Panc1 (cell line): ENCODE measurements at regions not wholly inside any gene's neighbourhood (a gene's known extent, or its start where the extent isn't known, plus 50 kb on each side); places are given as distances from the start of the nearest gene placed in this dataset.

Experiments
- ATAC-seq: fragments of 200-7000 bp; cut with Tn5 transposase; 2 replicates; pipeline ENCODE4 v1.9.1; 2020; ENCODE audit warnings: mild to moderate bottlenecking, moderate library complexity
- BruUV-seq: library from RNA; stranded (reverse); fragments of 400-500 nt; replicated peaks from 2 replicates; lab custom pipeline; 2021; lab: Mats Ljungman, UMichigan
- CTCF ChIA-PET: fragments of 300-600 bp; sonication (Branson Sonifier 250); formaldehyde crosslinking; loops from one replicate; lab custom pipeline; 2022; ENCODE audit warnings: antibody characterized with exemption; lab: Charles Lee
- POLR2A ChIA-PET: fragments of 300-600 bp; sonication (Branson Sonifier 250); formaldehyde crosslinking; loops from one replicate; lab custom pipeline; 2022; ENCODE audit warnings: antibody characterized with exemption; lab: Charles Lee
- DNase-seq: peaks from one replicate; pipeline ENCODE4 v3.0.0-alpha.2; 2010; ENCODE audit warnings: low read depth, low spot score
- H3K27ac ChIP-seq: 2 replicates; pipeline ENCODE4 v1.5.1; 2011; ENCODE audit warnings: mild to moderate bottlenecking, low read length, inconsistent platforms
- H3K27me3 ChIP-seq: fragments of 200-500 bp; sonication (Bioruptor generic); 2 replicates; pipeline ENCODE4 v1.6.0; 2014; ENCODE audit warnings: low read length, inconsistent platforms; ENCODE audit not compliant: control insufficient read depth, insufficient read depth
- H3K36me3 ChIP-seq: fragments of 200-500 bp; sonication (Bioruptor generic); 2 replicates; pipeline ENCODE4 v1.5.1; 2014; ENCODE audit warnings: inconsistent platforms, mild to moderate bottlenecking, low read length, moderate library complexity; ENCODE audit not compliant: control insufficient read depth, insufficient read depth
- H3K4me1 ChIP-seq: 2 replicates; pipeline ENCODE4 v1.5.1; 2011; ENCODE audit warnings: inconsistent platforms, mild to moderate bottlenecking, low read length, moderate library complexity; ENCODE audit not compliant: control insufficient read depth, insufficient read depth
- H3K4me3 ChIP-seq, 2 experiments: 2 replicates each; pipeline ENCODE4 v1.5.1; 2011 to 2012; ENCODE audit warnings: low read depth in 2 of 2, low read length in 2 of 2, mild to moderate bottlenecking in 2 of 2, inconsistent platforms in 1 of 2, moderate library complexity in 1 of 2
- H3K9me3 ChIP-seq: fragments of 200-500 bp; sonication (Bioruptor generic); 2 replicates; pipeline ENCODE4 v1.5.1; 2014; ENCODE audit warnings: low read depth, mild to moderate bottlenecking, inconsistent platforms, low read length, moderate library complexity; ENCODE audit not compliant: control insufficient read depth, insufficient read depth
- POLR2AphosphoS5 ChIP-seq: IDR thresholded peaks from 2 replicates; pipeline ENCODE4 v1.6.1; 2012; ENCODE audit warnings: mild to moderate bottlenecking, low read depth, low read length, moderate library complexity
- SIN3A ChIP-seq: IDR thresholded peaks from 2 replicates; pipeline ENCODE4 v1.6.1; 2012; ENCODE audit warnings: low read depth, mild to moderate bottlenecking, low read length, moderate library complexity, borderline replicate concordance; ENCODE audit not compliant: insufficient read depth
- TCF7L2 ChIP-seq: IDR thresholded peaks from 2 replicates; pipeline ENCODE4 v1.6.1; 2011; ENCODE audit warnings: mild to moderate bottlenecking, low read depth, low read length, inconsistent platforms
- in situ Hi-C: cut with HindIII; loops from 2 replicates; pipeline ENCODE4 v1.10.0; 2016; ENCODE audit warnings: low sequenced_read_pairs, low pct_unique_long_range_greater_than_20kb
- intact Hi-C: fragments of 100-400 bp; cut with micrococcal nuclease; formaldehyde crosslinking; loops from one replicate; pipeline ENCODE4 v1.10.0; 2022; ENCODE audit not compliant: unreplicated experiment
- TF ChIP-seq, protein P1 (sequence below), 2 experiments: IDR thresholded peaks; 2 replicates each; pipeline ENCODE4 v1.6.1; 2011 to 2012; ENCODE audit warnings: low read depth in 2 of 2, control low read depth in 1 of 2, low read length in 1 of 2, mild to moderate bottlenecking in 1 of 2, moderate library complexity in 1 of 2; ENCODE audit not compliant: insufficient read depth in 1 of 2
- TF ChIP-seq, protein P2 (sequence below): fragments of 450-650 bp; IDR thresholded peaks from 2 replicates; pipeline ENCODE4 v1.5.1; 2017; ENCODE audit warnings: mild to moderate bottlenecking

- H3K36me3 ChIP-seq: no peaks in the 10 kb centered on the region
- DNase-seq (no peak), ATAC-seq (no peak)
- ChIA-PET CTCF (no interaction called here), POLR2A (no interaction called here)
- in situ Hi-C loops: no loop called here
- intact Hi-C loops: no loop called here
- H3K27me3 ChIP-seq: no peaks in the 10 kb centered on the region
- H3K4me3 ChIP-seq: no peak overlapping the region
- TF ChIP-seq TCF7L2 (no peak), SIN3A (no peak), POLR2AphosphoS5 (no peak)
- TF ChIP-seq, protein P1, sequence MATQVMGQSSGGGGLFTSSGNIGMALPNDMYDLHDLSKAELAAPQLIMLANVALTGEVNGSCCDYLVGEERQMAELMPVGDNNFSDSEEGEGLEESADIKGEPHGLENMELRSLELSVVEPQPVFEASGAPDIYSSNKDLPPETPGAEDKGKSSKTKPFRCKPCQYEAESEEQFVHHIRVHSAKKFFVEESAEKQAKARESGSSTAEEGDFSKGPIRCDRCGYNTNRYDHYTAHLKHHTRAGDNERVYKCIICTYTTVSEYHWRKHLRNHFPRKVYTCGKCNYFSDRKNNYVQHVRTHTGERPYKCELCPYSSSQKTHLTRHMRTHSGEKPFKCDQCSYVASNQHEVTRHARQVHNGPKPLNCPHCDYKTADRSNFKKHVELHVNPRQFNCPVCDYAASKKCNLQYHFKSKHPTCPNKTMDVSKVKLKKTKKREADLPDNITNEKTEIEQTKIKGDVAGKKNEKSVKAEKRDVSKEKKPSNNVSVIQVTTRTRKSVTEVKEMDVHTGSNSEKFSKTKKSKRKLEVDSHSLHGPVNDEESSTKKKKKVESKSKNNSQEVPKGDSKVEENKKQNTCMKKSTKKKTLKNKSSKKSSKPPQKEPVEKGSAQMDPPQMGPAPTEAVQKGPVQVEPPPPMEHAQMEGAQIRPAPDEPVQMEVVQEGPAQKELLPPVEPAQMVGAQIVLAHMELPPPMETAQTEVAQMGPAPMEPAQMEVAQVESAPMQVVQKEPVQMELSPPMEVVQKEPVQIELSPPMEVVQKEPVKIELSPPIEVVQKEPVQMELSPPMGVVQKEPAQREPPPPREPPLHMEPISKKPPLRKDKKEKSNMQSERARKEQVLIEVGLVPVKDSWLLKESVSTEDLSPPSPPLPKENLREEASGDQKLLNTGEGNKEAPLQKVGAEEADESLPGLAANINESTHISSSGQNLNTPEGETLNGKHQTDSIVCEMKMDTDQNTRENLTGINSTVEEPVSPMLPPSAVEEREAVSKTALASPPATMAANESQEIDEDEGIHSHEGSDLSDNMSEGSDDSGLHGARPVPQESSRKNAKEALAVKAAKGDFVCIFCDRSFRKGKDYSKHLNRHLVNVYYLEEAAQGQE (IDR thresholded peaks at IDR 0.05; ENCODE audit: insufficient read depth in 1 of 2, low read depth in 2 of 2, low read length in 1 of 2): no peak
- TF ChIP-seq, protein P2, sequence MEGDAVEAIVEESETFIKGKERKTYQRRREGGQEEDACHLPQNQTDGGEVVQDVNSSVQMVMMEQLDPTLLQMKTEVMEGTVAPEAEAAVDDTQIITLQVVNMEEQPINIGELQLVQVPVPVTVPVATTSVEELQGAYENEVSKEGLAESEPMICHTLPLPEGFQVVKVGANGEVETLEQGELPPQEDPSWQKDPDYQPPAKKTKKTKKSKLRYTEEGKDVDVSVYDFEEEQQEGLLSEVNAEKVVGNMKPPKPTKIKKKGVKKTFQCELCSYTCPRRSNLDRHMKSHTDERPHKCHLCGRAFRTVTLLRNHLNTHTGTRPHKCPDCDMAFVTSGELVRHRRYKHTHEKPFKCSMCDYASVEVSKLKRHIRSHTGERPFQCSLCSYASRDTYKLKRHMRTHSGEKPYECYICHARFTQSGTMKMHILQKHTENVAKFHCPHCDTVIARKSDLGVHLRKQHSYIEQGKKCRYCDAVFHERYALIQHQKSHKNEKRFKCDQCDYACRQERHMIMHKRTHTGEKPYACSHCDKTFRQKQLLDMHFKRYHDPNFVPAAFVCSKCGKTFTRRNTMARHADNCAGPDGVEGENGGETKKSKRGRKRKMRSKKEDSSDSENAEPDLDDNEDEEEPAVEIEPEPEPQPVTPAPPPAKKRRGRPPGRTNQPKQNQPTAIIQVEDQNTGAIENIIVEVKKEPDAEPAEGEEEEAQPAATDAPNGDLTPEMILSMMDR: no peak
- no peak overlapping the region for H3K27ac ChIP-seq
- H3K4me1 ChIP-seq: no peaks in the 10 kb centered on the region
- no TSS peak for BruUV-seq
- H3K9me3 ChIP-seq: no peaks in the 10 kb centered on the region
Measured at GRCh38 chr14:25843481-25844470, 754.1 kb downstream of the NOVA1 start.

- TF ChIP-seq, protein P1 (IDR thresholded peaks at IDR 0.05; ENCODE audit: insufficient read depth in 1 of 2, low read depth in 2 of 2, low read length in 1 of 2): no peak
- TF ChIP-seq, protein P2: no peak
- no peak for TF ChIP-seq SIN3A
- no peak for TF ChIP-seq POLR2AphosphoS5
- TF ChIP-seq TCF7L2: no peak
- no peaks in the 10 kb centered on the region for H3K9me3 ChIP-seq
- no TSS peak for BruUV-seq
Measured at GRCh38 chr14:25841226-25841625, 756.6 kb downstream of the NOVA1 start.

More at GRCh38 chr14:25841226-25841625, 756.6 kb downstream of the NOVA1 start:
- H3K4me3 ChIP-seq: no peak overlapping the region
- H3K27ac ChIP-seq: no peak overlapping the region
- H3K27me3 ChIP-seq: no peaks in the 10 kb centered on the region
- intact Hi-C loops: no loop called here
- CTCF ChIA-PET: no interaction called here
- ATAC-seq: no peak
- H3K4me1 ChIP-seq: no peaks in the 10 kb centered on the region
- H3K36me3 ChIP-seq: no peaks in the 10 kb centered on the region
- DNase-seq: no peak
- in situ Hi-C loops: no loop called here
- POLR2A ChIA-PET: no interaction called here
